NCI-H69 (cell line): ENCODE measurements at regions not wholly inside any gene's neighbourhood (a gene's known extent, or its start where the extent isn't known, plus 50 kb on each side); places are given as distances from the start of the nearest gene placed in this dataset.
"Not testable (repeated sequence)": the region's sequence is repeated elsewhere in the genome, so short reads cannot be mapped to it uniquely, and the experiment has no call there.

ENCODE experiments used
- DNase-seq: peaks from one replicate; lab custom pipeline; 2025; lab: John Stamatoyannopoulos, UW

- peak; percentile 50 for DNase-seq
Observed at GRCh38 chr2:7094231-7094741, 177.1 kb downstream of the RNF144A start.

- DNase-seq = no peak
Observed at GRCh38 chr2:7096726-7097352, 179.6 kb downstream of the RNF144A start.

- peak; percentile 68 for DNase-seq
Observed at GRCh38 chr2:7097353-7097895, 180.2 kb downstream of the RNF144A start.

GRCh38 chr2:7098816-7099215 is 181.6 kb downstream of the RNF144A start:
- no peak for DNase-seq

- DNase-seq = not testable (repeated sequence)
Observed at GRCh38 chr2:7099687-7100086, 182.5 kb downstream of the RNF144A start.

GRCh38 chr2:7102826-7103225 is 185.6 kb downstream of the RNF144A start:
- peak; percentile 2 for DNase-seq

- peak; percentile 14 for DNase-seq
Observed at GRCh38 chr2:7108792-7109532, 191.8 kb downstream of the RNF144A start.

GRCh38 chr2:7109533-7109885 is 192.3 kb downstream of the RNF144A start:
- DNase-seq = no peak

- DNase-seq = peak; percentile 21
Observed at GRCh38 chr2:7111626-7112025, 194.4 kb downstream of the RNF144A start.

GRCh38 chr2:7115364-7115763 is 198.2 kb downstream of the RNF144A start:
- no peak for DNase-seq

- no peak for DNase-seq
Observed at GRCh38 chr2:7115906-7116305, 198.7 kb downstream of the RNF144A start.

- no peak for DNase-seq
Observed at GRCh38 chr2:7116511-7116910, 199.3 kb downstream of the RNF144A start.

- DNase-seq = no peak
Observed at GRCh38 chr2:7117076-7117475, 199.9 kb downstream of the RNF144A start.

GRCh38 chr2:7118606-7119131 is 201.5 kb downstream of the RNF144A start:
- no peak for DNase-seq

GRCh38 chr2:7119132-7119835 is 202.1 kb downstream of the RNF144A start:
- DNase-seq = peak; percentile 16

- no peak for DNase-seq
Observed at GRCh38 chr2:7121851-7122250, 204.6 kb downstream of the RNF144A start.

- DNase-seq = no peak
Observed at GRCh38 chr2:7127156-7127555, 209.9 kb downstream of the RNF144A start.

- no peak for DNase-seq
Observed at GRCh38 chr2:7127687-7128086, 210.5 kb downstream of the RNF144A start.

- no peak for DNase-seq
Observed at GRCh38 chr2:7131261-7131660, 214.0 kb downstream of the RNF144A start.

GRCh38 chr2:7132753-7133152 is 215.5 kb downstream of the RNF144A start:
- DNase-seq = no peak

GRCh38 chr2:7133521-7133920 is 216.3 kb downstream of the RNF144A start:
- peak; percentile 5 for DNase-seq

- no peak for DNase-seq
Observed at GRCh38 chr2:7140306-7140705, 223.1 kb downstream of the RNF144A start.
